ENCODE measurements at regions not wholly inside any gene's neighbourhood (a gene's known extent, or its start where the extent isn't known, plus 50 kb on each side); places are given as distances from the start of the nearest gene placed in this dataset.

GRCh38 chr3:44021651-44022594 is 219.8 kb upstream of the TOPAZ1 start:
- DNase-seq (ENCODE audit: low read depth) = no peak

GRCh38 chr3:44023961-44024593 is 217.6 kb upstream of the TOPAZ1 start:
- no peak for DNase-seq (ENCODE audit: low read depth)

- DNase-seq (ENCODE audit: low read depth) = no peak
These were observed 215.3 kb upstream of the TOPAZ1 start for GRCh38 chr3:44026220-44026865.

GRCh38 chr3:44029100-44029499 is 212.6 kb upstream of the TOPAZ1 start:
- DNase-seq (ENCODE audit: low read depth) = no peak

- DNase-seq (ENCODE audit: low read depth) = no peak
These were observed 211.4 kb upstream of the TOPAZ1 start for GRCh38 chr3:44030285-44030684.

GRCh38 chr3:44030687-44031305 is 210.9 kb upstream of the TOPAZ1 start:
- DNase-seq (ENCODE audit: low read depth) = no peak

- DNase-seq (ENCODE audit: low read depth) = no peak
These were observed 210.0 kb upstream of the TOPAZ1 start for GRCh38 chr3:44031387-44032380.

- DNase-seq (ENCODE audit: low read depth) = no peak
These were observed 209.2 kb upstream of the TOPAZ1 start for GRCh38 chr3:44032487-44032886.

GRCh38 chr3:44033123-44033522 is 208.6 kb upstream of the TOPAZ1 start:
- DNase-seq (ENCODE audit: low read depth) = no peak

- no peak for DNase-seq (ENCODE audit: low read depth)
These were observed 204.8 kb upstream of the TOPAZ1 start for GRCh38 chr3:44036850-44037249.

GRCh38 chr3:44039006-44039405 is 202.7 kb upstream of the TOPAZ1 start:
- DNase-seq (ENCODE audit: low read depth) = no peak

- no peak for DNase-seq (ENCODE audit: low read depth)
These were observed 200.0 kb upstream of the TOPAZ1 start for GRCh38 chr3:44041726-44042125.

GRCh38 chr3:44042772-44043171 is 198.9 kb upstream of the TOPAZ1 start:
- no peak for DNase-seq (ENCODE audit: low read depth)

- no peak for DNase-seq (ENCODE audit: low read depth)
These were observed 196.0 kb upstream of the TOPAZ1 start for GRCh38 chr3:44045476-44046275.

GRCh38 chr3:44047796-44048195 is 193.9 kb upstream of the TOPAZ1 start:
- DNase-seq (ENCODE audit: low read depth) = no peak

GRCh38 chr3:44048196-44048924 is 193.3 kb upstream of the TOPAZ1 start:
- no peak for DNase-seq (ENCODE audit: low read depth)

- DNase-seq (ENCODE audit: low read depth) = no peak
These were observed 192.7 kb upstream of the TOPAZ1 start for GRCh38 chr3:44048949-44049348.

GRCh38 chr3:44050101-44050500 is 191.6 kb upstream of the TOPAZ1 start:
- no peak for DNase-seq (ENCODE audit: low read depth)

- no peak for DNase-seq (ENCODE audit: low read depth)
These were observed 190.8 kb upstream of the TOPAZ1 start for GRCh38 chr3:44050867-44051266.

GRCh38 chr3:44055951-44056350 is 185.7 kb upstream of the TOPAZ1 start:
- no peak for DNase-seq (ENCODE audit: low read depth)
